ENCODE measurements at regions not wholly inside any gene's neighbourhood (a gene's known extent, or its start where the extent isn't known, plus 50 kb on each side); places are given as distances from the start of the nearest gene placed in this dataset.

GRCh38 chr6:67244037-67244436, 1391.0 kb upstream of the ADGRB3 start:
- no peaks in the 10 kb centered on the region for H3K4me1 Mint-ChIP-seq (ENCODE audit: unreplicated experiment)
- no peaks in the 10 kb centered on the region for H3K27me3 Mint-ChIP-seq
- TF ChIP-seq CTCF (conservative IDR thresholded peaks at IDR 0.05) = no peak
- H3K36me3 Mint-ChIP-seq = no peaks in the 10 kb centered on the region
- DNase-seq (ENCODE audit: extremely low spot score, unreplicated experiment) = no peak
- no peak overlapping the region for H3K27ac Mint-ChIP-seq
- no peak overlapping the region for H3K4me3 Mint-ChIP-seq
- H3K9me3 Mint-ChIP-seq = no peaks in the 10 kb centered on the region

DNA sequence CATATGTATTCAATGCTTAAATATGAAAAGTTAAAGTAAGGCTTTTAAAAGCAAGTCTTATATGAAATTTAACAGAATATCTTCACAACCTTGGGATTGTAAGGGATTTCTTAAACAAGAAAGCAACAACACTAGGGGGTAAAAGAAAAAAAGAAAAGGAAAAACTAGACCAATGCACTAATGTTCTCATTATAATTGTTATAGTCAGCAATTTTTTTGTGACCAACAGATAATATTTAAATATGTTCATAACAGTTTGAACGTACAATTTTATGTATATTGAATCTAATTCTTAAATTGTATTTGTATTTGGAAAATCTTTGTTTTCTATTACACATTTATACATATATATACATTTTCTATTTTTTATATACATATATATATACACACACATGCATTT, 1397.8 kb upstream of the ADGRB3 start:
- TF ChIP-seq CTCF (conservative IDR thresholded peaks at IDR 0.05) = no peak
- H3K27me3 Mint-ChIP-seq = no peaks in the 10 kb centered on the region
- no peak overlapping the region for H3K27ac Mint-ChIP-seq
- H3K4me1 Mint-ChIP-seq (ENCODE audit: unreplicated experiment) = no peaks in the 10 kb centered on the region
- H3K36me3 Mint-ChIP-seq = no peaks in the 10 kb centered on the region
- H3K4me3 Mint-ChIP-seq = no peak overlapping the region
- H3K9me3 Mint-ChIP-seq = no peaks in the 10 kb centered on the region
- DNase-seq (ENCODE audit: extremely low spot score, unreplicated experiment) = no peak

DNA sequence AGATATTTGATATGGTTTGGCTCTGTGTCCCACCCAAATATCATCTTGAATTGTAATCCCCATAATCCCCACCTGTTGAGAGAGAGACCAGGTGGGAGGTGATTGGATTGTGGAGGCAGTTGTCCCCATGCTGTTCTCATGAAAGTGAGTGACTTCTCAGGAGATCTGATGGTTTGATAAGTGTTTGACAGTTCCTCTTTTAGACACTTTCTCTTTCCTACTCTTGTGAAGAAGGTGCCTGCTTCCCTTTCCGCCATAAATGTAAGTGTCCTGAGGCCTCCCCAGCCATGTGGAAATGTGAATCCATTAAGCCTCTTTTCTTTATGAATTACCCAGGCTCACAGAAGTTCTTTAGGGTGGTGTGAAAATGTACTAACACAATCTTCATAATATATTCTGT, 1404.0 kb upstream of the ADGRB3 start:
- Mint-ChIP-seq H3K9me3 (no peaks in the 10 kb centered on the region), H3K27me3 (no peaks in the 10 kb centered on the region)

DNA sequence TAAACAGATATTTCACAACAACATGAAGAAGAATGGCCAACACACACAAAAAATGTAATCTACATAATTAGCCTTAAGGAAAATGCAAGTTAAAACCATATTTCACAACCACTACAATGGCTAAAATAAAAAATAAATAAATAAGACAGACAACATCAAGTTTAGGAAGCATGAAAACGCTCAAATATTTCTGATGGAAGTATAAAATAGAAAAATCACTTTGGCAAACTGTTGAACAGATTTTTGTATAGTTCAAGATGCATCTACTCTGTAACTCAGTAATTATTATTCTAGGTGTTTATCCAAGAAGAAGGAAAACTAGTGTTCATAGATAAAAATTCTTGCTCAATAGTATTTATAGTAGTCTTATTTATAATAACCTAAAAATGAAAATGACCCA, 1410.1 kb upstream of the ADGRB3 start:
- no peak for TF ChIP-seq CTCF (conservative IDR thresholded peaks at IDR 0.05)
- H3K4me3 Mint-ChIP-seq = no peak overlapping the region
- no peak overlapping the region for H3K27ac Mint-ChIP-seq
- H3K27me3 Mint-ChIP-seq = no peaks in the 10 kb centered on the region
- no peaks in the 10 kb centered on the region for H3K4me1 Mint-ChIP-seq (ENCODE audit: unreplicated experiment)
- H3K9me3 Mint-ChIP-seq = no peaks in the 10 kb centered on the region
- DNase-seq (ENCODE audit: extremely low spot score, unreplicated experiment) = no peak
- no peaks in the 10 kb centered on the region for H3K36me3 Mint-ChIP-seq

More for the DNA sequence above, 1404.0 kb upstream of the ADGRB3 start:
- no peak for DNase-seq (ENCODE audit: extremely low spot score, unreplicated experiment)
- Mint-ChIP-seq H3K4me3 (no peak overlapping the region), H3K36me3 (no peaks in the 10 kb centered on the region), H3K27ac (no peak overlapping the region), H3K4me1 (ENCODE audit: unreplicated experiment) (no peaks in the 10 kb centered on the region)
- no peak for TF ChIP-seq CTCF (conservative IDR thresholded peaks at IDR 0.05)

- TF ChIP-seq CTCF (conservative IDR thresholded peaks at IDR 0.05) = no peak
- no peaks in the 10 kb centered on the region for H3K9me3 Mint-ChIP-seq
- H3K27me3 Mint-ChIP-seq = no peaks in the 10 kb centered on the region
- H3K4me1 Mint-ChIP-seq (ENCODE audit: unreplicated experiment) = no peaks in the 10 kb centered on the region
- H3K27ac Mint-ChIP-seq = no peak overlapping the region
- DNase-seq (ENCODE audit: extremely low spot score, unreplicated experiment) = no peak
- no peak overlapping the region for H3K4me3 Mint-ChIP-seq
- H3K36me3 Mint-ChIP-seq = no peaks in the 10 kb centered on the region
Measured at GRCh38 chr6:67221226-67221625, 1413.9 kb upstream of the ADGRB3 start.

DNA sequence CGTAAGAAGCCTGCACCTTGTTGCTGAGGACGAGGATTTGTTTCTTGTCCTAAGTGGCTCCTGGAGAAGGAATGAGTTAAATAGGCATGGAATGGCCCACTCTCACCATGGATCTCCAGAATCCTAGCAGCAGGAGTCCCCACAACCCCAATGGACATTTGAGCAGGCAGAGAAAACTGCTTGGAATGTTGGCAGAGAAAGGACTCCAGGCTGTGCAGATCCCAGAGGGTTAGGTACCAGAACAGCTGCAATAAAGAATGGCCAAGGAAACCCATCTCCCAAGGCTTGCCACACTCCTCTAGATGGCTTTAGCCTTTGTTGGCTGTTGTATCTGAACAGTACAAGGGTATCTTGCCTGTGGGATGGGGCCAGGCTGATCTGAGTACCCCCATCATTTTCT, 1415.7 kb upstream of the ADGRB3 start:
- no peak for TF ChIP-seq CTCF (conservative IDR thresholded peaks at IDR 0.05)
- no peak overlapping the region for H3K4me3 Mint-ChIP-seq
- no peak for DNase-seq (ENCODE audit: extremely low spot score, unreplicated experiment)
- H3K4me1 Mint-ChIP-seq (ENCODE audit: unreplicated experiment) = no peaks in the 10 kb centered on the region
- H3K27me3 Mint-ChIP-seq = no peaks in the 10 kb centered on the region
- no peaks in the 10 kb centered on the region for H3K36me3 Mint-ChIP-seq
- H3K9me3 Mint-ChIP-seq = no peaks in the 10 kb centered on the region
- H3K27ac Mint-ChIP-seq = no peak overlapping the region
